NB4 (cell line): ENCODE measurements at regions not wholly inside any gene's neighbourhood (a gene's known extent, or its start where the extent isn't known, plus 50 kb on each side); places are given as distances from the start of the nearest gene placed in this dataset.
"Not testable (repeated sequence)": the region's sequence is repeated elsewhere in the genome, so short reads cannot be mapped to it uniquely, and the experiment has no call there.

Source experiments
- CTCF ChIP-seq: IDR thresholded peaks from one replicate; pipeline ENCODE4 v1.5.1; 2012; ENCODE audit warnings: low read depth, low read length
- MAX ChIP-seq: IDR thresholded peaks from 2 replicates; pipeline ENCODE4 v1.6.1; 2011; ENCODE audit warnings: low read depth, low read length
- MYC ChIP-seq: IDR thresholded peaks from 2 replicates; pipeline ENCODE4 v1.6.1; 2011; ENCODE audit warnings: low read depth, low read length
- POLR2A ChIP-seq: IDR thresholded peaks from 2 replicates; pipeline ENCODE4 v1.6.1; 2011; ENCODE audit warnings: mild to moderate bottlenecking; ENCODE audit not compliant: insufficient read length; ENCODE audit errors: extremely low read depth

GRCh38 chr16:22436823-22437652 is 62.6 kb upstream of the CDR2 start:
- TF ChIP-seq POLR2A (peak; percentile 70), MYC (peak; percentile 57)
- TF ChIP-seq CTCF, MAX: not testable (repeated sequence)
